ENCODE measurements at regions not wholly inside any gene's neighbourhood (a gene's known extent, or its start where the extent isn't known, plus 50 kb on each side); places are given as distances from the start of the nearest gene placed in this dataset.

- no peak for DNase-seq
These were observed 178.4 kb downstream of the LACC1 start for GRCh38 chr13:44058067-44058466.

- DNase-seq: no peak
These were observed 179.0 kb downstream of the LACC1 start for GRCh38 chr13:44058624-44059215.

GRCh38 chr13:44061876-44062275, 182.2 kb downstream of the LACC1 start:
- DNase-seq: no peak

- DNase-seq: no peak
These were observed 183.8 kb downstream of the LACC1 start for GRCh38 chr13:44063467-44063866.

- DNase-seq: no peak
These were observed 184.2 kb downstream of the LACC1 start for GRCh38 chr13:44063881-44064280.

GRCh38 chr13:44064357-44064756, 184.7 kb downstream of the LACC1 start:
- no peak for DNase-seq

GRCh38 chr13:44068169-44068568, 188.5 kb downstream of the LACC1 start:
- DNase-seq: no peak

GRCh38 chr13:44068737-44069136, 189.0 kb downstream of the LACC1 start:
- DNase-seq: no peak

GRCh38 chr13:44072536-44072935, 192.8 kb downstream of the LACC1 start:
- no peak for DNase-seq

GRCh38 chr13:44074611-44075010, 194.9 kb downstream of the LACC1 start:
- DNase-seq: no peak

GRCh38 chr13:44075113-44075512, 195.4 kb downstream of the LACC1 start:
- DNase-seq: no peak

- no peak for DNase-seq
These were observed 199.2 kb downstream of the LACC1 start for GRCh38 chr13:44078806-44079376.

GRCh38 chr13:44079413-44080205, 199.9 kb downstream of the LACC1 start:
- no peak for DNase-seq

- DNase-seq: no peak
These were observed 204.4 kb downstream of the LACC1 start for GRCh38 chr13:44084146-44084545.

- no peak for DNase-seq
These were observed 206.7 kb downstream of the LACC1 start for GRCh38 chr13:44086389-44086788.

- no peak for DNase-seq
These were observed 208.7 kb downstream of the LACC1 start for GRCh38 chr13:44088411-44088810.

- DNase-seq: no peak
These were observed 209.3 kb downstream of the LACC1 start for GRCh38 chr13:44088991-44089413.

GRCh38 chr13:44089452-44089851, 209.7 kb downstream of the LACC1 start:
- DNase-seq: no peak

- peak; percentile 30 to 44 for DNase-seq
These were observed 212.6 kb downstream of the LACC1 start for GRCh38 chr13:44092078-44092970.

GRCh38 chr13:44093607-44094564, 214.2 kb downstream of the LACC1 start:
- DNase-seq: no peak

GRCh38 chr13:44096901-44097300, 217.2 kb downstream of the LACC1 start:
- DNase-seq: peak; percentile 46 to 47

GRCh38 chr13:44098559-44098958, 218.9 kb downstream of the LACC1 start:
- DNase-seq: no peak

Data from inflammatory macrophage treated with lipopolysaccharide for 1 hour (primary cell).